Lower leg skin (tissue), 4 donors: ENCODE measurements at regions not wholly inside any gene's neighbourhood (a gene's known extent, or its start where the extent isn't known, plus 50 kb on each side); places are given as distances from the start of the nearest gene placed in this dataset.

ENCODE experiments used
- DNase-seq, 2 donors: peaks; one replicate each; pipeline ENCODE4 v3.0.0-alpha.2; 2019; ENCODE audit warnings: low spot score in 2 of 2
- H3K4me3 ChIP-seq: fragments of 200-600 bp; sonication (generic); 2 replicates; pipeline ENCODE4 v1.5.1; 2017; ENCODE audit warnings: mild to moderate bottlenecking, low read depth; ENCODE audit not compliant: poor library complexity, severe bottlenecking
- POLR2A ChIP-seq, 2 donors: fragments of 450-650 bp; IDR thresholded peaks; one replicate each; pipeline ENCODE4 v1.6.1; 2016 to 2017; ENCODE audit warnings: antibody characterized with exemption in 2 of 2, mild to moderate bottlenecking in 1 of 2, moderate library complexity in 1 of 2
- WGBS, 2 donors: methylation state at CpG; one replicate each; pipeline ENCODE4 v1.1.5; 2018; 5-methylcytosine and 5-hydroxymethylcytosine counted together
- intact Hi-C: fragments of 100-400 bp; cut with DNase I; formaldehyde crosslinking; loops from one replicate; pipeline ENCODE4 v1.15.0; 2023; ENCODE audit warnings: low total_unique reads
- TF ChIP-seq, protein P1 (sequence below), 3 donors: fragments of 450-650 bp; IDR thresholded peaks; one replicate each; pipeline ENCODE4 v1.5.1; 2016; ENCODE audit warnings: antibody characterized with exemption in 3 of 3, mild to moderate bottlenecking in 3 of 3, moderate library complexity in 2 of 3

DNA sequence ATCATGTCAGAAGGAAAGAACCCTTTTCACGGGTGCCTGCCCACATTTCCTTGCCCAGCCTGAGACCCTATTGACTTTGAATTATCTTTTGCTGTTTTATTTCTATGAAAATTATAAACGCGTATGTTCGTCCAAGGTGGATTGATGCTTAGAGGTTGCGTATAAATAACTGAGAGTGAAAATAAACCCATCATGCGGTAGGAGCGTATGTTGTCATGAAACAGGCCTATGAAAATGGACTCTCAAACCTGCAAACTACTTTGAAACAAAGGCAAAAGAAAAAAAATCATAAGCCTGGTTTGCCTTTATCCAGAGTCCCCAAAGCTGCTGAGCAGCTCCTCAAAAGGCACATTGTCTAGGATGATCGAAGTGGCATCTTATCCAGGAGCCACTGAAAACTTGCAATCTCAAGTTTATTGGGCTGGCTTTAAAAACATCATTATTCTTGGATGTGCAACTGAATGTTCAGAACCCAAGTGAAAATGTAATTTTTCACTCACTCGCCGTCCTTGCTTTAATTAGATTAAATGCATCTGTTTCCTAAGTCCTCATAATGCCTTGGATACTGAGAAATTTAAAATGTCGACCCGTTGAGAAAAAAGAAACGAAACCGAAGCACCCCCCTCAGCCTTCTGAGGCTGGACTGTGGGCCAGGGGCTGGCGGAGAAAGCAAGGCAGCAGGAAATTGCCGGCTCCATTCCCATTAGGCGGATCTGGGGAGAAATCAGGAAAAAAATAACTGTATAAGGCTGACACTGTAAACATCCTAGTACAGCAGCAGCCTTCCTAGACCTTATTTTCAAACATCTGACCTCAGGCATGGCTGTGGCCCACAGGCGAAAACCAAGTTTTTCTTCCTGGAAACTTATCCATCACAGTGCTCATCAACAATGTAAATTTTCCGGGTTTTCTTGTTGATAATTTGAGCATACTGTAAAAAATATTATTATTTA, 82.9 kb upstream of the PPARA start:
- no peak overlapping the region for H3K4me3 ChIP-seq
- intact Hi-C loops = no loop called here
- TF ChIP-seq POLR2A (IDR thresholded peaks at IDR 0.05) = no peak
- TF ChIP-seq, protein P1, sequence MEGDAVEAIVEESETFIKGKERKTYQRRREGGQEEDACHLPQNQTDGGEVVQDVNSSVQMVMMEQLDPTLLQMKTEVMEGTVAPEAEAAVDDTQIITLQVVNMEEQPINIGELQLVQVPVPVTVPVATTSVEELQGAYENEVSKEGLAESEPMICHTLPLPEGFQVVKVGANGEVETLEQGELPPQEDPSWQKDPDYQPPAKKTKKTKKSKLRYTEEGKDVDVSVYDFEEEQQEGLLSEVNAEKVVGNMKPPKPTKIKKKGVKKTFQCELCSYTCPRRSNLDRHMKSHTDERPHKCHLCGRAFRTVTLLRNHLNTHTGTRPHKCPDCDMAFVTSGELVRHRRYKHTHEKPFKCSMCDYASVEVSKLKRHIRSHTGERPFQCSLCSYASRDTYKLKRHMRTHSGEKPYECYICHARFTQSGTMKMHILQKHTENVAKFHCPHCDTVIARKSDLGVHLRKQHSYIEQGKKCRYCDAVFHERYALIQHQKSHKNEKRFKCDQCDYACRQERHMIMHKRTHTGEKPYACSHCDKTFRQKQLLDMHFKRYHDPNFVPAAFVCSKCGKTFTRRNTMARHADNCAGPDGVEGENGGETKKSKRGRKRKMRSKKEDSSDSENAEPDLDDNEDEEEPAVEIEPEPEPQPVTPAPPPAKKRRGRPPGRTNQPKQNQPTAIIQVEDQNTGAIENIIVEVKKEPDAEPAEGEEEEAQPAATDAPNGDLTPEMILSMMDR (IDR thresholded peaks at IDR 0.05) = no peak
- peak in 1 of 2 donors; percentile 78 for DNase-seq
- 8 to 15% methylated on average over 19 of the region's 19 CpGs for WGBS, 2 donors

DNA sequence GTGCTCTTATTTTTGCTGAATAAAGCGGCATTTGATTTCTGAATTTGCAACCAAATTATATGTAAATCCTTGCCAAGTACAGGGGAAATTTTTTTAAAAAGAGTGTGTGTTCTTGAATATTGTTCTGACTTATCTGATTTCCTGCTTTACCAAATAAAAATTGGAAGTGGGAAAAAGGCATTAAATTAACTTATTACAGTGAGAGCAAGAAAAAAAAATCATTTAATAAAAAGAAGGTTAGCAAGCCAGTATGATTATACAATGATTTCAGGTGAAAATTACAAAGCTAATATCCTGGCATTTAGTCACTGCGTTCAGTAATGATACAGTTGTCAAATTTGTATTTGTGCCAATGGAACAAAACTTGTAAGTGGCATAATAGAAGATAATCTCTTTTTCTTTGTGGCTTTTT, 82.1 kb upstream of the PPARA start:
- no peak overlapping the region for H3K4me3 ChIP-seq
- DNase-seq = no peak
- TF ChIP-seq POLR2A (IDR thresholded peaks at IDR 0.05) = no peak
- TF ChIP-seq, protein P1 (IDR thresholded peaks at IDR 0.05) = no peak
- intact Hi-C loops = no loop called here
- WGBS, 2 donors = 15% methylated on average over 2 of the region's 2 CpGs

DNA sequence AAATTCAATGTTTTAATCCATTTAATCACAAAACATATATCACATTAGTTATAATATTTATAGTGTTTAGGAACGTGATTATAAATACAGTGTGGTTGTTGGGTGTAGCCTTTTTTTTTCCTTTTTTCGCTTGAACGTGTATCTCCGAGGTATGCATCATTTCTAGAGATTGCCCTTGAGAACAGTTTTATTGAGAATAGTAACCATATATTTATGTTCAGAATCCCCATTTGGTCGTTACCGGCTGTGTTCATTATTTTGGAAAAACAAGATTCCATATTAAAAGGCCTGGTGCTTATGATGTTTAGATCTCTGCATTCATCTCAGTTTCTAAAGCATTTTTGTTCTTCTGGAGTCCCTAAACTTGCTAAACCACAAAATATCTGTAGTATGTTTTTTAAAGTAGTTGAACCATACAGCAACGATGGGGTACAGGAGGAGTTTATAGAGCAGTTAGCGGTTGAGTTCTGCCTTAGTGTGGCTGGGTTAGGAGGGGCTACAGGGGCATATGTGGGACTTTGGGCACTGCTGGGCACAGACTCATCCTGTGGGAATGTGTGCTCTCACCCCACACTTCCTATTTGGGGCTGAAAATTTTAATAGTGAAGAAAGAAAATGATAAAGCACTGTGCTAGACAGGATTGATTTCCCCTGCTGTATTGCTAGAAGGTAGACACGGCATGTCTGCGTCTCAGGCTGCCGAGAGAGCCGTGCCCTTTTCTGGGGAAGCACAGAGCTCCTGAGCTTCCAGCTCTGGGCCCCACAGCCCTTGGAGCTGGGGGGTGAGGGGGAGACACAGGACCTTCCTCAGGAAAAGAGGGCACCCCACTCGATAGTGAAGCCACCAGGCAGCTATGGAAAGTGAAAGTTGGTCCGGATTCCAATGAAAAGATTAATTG, 81.5 kb upstream of the PPARA start:
- H3K4me3 ChIP-seq = no peak overlapping the region
- peak in 1 of 2 donors; percentile 87 for DNase-seq
- intact Hi-C loops = no loop called here
- no peak for TF ChIP-seq POLR2A (IDR thresholded peaks at IDR 0.05)
- TF ChIP-seq, protein P1 (IDR thresholded peaks at IDR 0.05) = no peak
- 6 to 7% methylated on average over 14 of the region's 14 CpGs for WGBS, 2 donors

DNA sequence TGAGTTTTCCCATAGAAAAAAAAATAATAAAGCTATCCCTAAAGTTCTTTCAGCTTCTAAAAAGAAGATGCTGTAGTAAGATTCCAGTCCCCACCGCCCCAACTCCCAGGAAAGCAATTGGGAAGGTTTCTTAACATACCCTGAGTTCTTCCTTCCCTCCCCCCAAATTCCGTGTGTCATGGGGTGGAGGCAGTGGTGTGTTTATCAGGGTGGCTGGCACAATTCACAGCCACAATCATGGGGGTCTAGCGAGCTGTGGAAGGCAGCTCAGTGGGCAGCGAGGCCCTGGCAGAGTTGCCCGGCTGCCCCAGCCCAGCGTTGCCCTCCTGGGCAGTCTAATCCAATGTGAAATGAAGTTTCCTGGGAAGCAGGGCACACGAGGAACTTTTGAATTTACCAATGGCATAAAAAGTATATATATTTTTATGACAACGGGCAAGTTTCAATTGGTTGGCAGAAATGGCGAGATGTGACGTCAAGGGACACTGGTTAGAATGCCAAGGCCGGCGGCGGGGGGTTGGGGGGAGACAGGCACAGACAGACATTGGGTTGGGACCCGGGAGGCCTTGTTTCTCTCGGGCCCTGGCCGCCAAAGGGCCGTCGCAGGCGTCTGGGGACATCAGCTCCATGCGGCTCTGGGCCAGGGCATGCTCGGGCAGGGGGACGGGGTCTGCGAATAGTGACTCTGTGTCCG, 80.7 kb upstream of the PPARA start:
- peak; percentile 88 to 93 for DNase-seq
- peak overlapping the region; percentile 91 for H3K4me3 ChIP-seq
- TF ChIP-seq POLR2A (IDR thresholded peaks at IDR 0.05) = no peak
- TF ChIP-seq, protein P1 (IDR thresholded peaks at IDR 0.05) = no peak
- WGBS, 2 donors = 1 to 5% methylated on average over 18 to 24 of the region's 24 CpGs
- intact Hi-C loops = no loop called here

DNA sequence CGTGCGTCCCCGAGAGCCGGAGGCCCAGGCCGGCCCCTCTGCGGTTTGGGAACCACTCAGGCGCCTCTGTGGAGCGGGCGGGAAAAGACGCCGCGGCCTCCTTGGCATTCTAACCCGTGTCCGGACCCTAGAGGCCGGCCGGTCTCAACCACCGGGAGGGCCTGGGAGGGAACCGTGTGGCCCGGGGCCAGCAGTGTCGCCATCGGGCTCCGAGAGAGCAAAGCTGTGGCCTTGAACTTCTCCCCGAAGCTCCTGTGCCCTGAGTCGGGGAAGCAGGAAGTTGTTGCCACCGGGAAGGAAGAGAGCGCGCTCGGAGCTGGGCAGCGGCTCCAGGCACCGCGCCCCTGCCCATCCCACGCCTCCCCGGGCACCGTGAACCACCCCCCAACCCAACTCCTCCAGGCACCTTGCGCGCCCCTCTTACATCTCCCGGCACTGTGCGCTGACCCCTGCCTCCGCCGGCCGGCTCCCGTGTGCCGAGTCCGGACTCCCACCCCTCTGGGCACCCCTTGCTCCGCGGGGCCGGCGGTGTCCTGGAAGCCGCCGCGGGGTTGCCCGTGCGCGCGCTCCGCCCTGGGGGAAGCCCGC, 80.0 kb upstream of the PPARA start:
- WGBS, 2 donors = 1% methylated on average over 25 to 31 of the region's 57 CpGs
- no peak for TF ChIP-seq POLR2A (IDR thresholded peaks at IDR 0.05)
- TF ChIP-seq, protein P1 (IDR thresholded peaks at IDR 0.05) = no peak
- DNase-seq = peak in 1 of 2 donors; percentile 97
- intact Hi-C loops = no loop called here
- peak overlapping the region; percentile 91 for H3K4me3 ChIP-seq
